IMR-90 (cell line): ENCODE measurements at regions not wholly inside any gene's neighbourhood (a gene's known extent, or its start where the extent isn't known, plus 50 kb on each side); places are given as distances from the start of the nearest gene placed in this dataset.

ENCODE experiments used
- ATAC-seq: fragments of 200-7000 bp; cut with Tn5 transposase; 2 replicates; pipeline ENCODE4 v1.9.1; 2020; ENCODE audit warnings: low read depth, mild to moderate bottlenecking, moderate library complexity
- BruUV-seq: library from RNA; stranded (reverse); fragments of 400-500 nt; replicated peaks from 2 replicates; lab custom pipeline; 2021; lab: Mats Ljungman, UMichigan
- CTCF ChIA-PET: fragments of 300-600 bp; formaldehyde crosslinking; extraction: SDS; loops from one replicate; lab custom pipeline; 2021; ENCODE audit warnings: antibody characterized with exemption; lab: Yijun Ruan, JAX
- POLR2A ChIA-PET: fragments of 300-600 bp; sonication (Branson Sonifier 250); formaldehyde crosslinking; loops from one replicate; lab custom pipeline; 2022; ENCODE audit warnings: antibody characterized with exemption; ENCODE audit not compliant: unreplicated experiment; lab: Charles Lee
- DNase-seq: peaks from one replicate; pipeline ENCODE4 v3.0.0; 2013
- H2AFZ ChIP-seq: replicated peaks from 2 replicates; pipeline ENCODE3; 2013; ENCODE audit warnings: low read length, mild to moderate bottlenecking; ENCODE audit not compliant: poor library complexity
- H2AK5ac ChIP-seq: 2 replicates; pipeline ENCODE4 v1.6.1; 2013; ENCODE audit warnings: low read depth, low read length, inconsistent platforms
- H2AK9ac ChIP-seq: replicated peaks from 2 replicates; pipeline ENCODE3; 2013; ENCODE audit warnings: mild to moderate bottlenecking, low read depth, low read length, moderate library complexity; ENCODE audit not compliant: poor library complexity
- H2BK120ac ChIP-seq: 2 replicates; pipeline ENCODE4 v1.6.1; 2013; ENCODE audit warnings: low read depth, low read length, inconsistent platforms
- H2BK15ac ChIP-seq: 3 replicates; pipeline ENCODE4 v1.6.1; 2013; ENCODE audit warnings: low read depth, low read length, inconsistent platforms
- H2BK20ac ChIP-seq: 2 replicates; pipeline ENCODE4 v1.6.1; 2013; ENCODE audit warnings: low read depth, mild to moderate bottlenecking, inconsistent platforms, low read length, moderate library complexity
- H2BK5ac ChIP-seq: 2 replicates; pipeline ENCODE4 v1.6.1; 2013; ENCODE audit warnings: mild to moderate bottlenecking, low read depth, low read length, inconsistent platforms; ENCODE audit not compliant: poor library complexity, severe bottlenecking
- H3K14ac ChIP-seq: replicated peaks from 2 replicates; pipeline ENCODE4 v1.6.1; 2013; ENCODE audit warnings: low read depth, low read length, inconsistent platforms
- H3K18ac ChIP-seq: 2 replicates; pipeline ENCODE4 v1.6.1; 2013; ENCODE audit warnings: low read depth, low read length, control low read depth
- H3K23ac ChIP-seq: 2 replicates; pipeline ENCODE4 v1.6.1; 2013; ENCODE audit warnings: low read depth, low read length, inconsistent platforms
- H3K27ac ChIP-seq: 2 replicates; pipeline ENCODE4 v1.5.1; 2013; ENCODE audit warnings: mild to moderate bottlenecking, control low read depth, low read length; ENCODE audit not compliant: insufficient read depth
- H3K27me3 ChIP-seq: 2 replicates; pipeline ENCODE4 v1.6.1; 2013; ENCODE audit warnings: low read length; ENCODE audit not compliant: control insufficient read depth, insufficient read depth
- H3K36me3 ChIP-seq: 2 replicates; pipeline ENCODE4 v1.6.1; 2013; ENCODE audit warnings: low read length, mixed read lengths; ENCODE audit not compliant: control insufficient read depth, insufficient read depth
- H3K4ac ChIP-seq: 2 replicates; pipeline ENCODE4 v1.6.1; 2013; ENCODE audit warnings: low read depth, low read length, inconsistent platforms
- H3K4me1 ChIP-seq: 2 replicates; pipeline ENCODE4 v1.6.1; 2013; ENCODE audit warnings: low read length, mixed read lengths; ENCODE audit not compliant: control insufficient read depth, insufficient read depth
- H3K4me2 ChIP-seq: 2 replicates; pipeline ENCODE4 v1.6.1; 2013; ENCODE audit warnings: low read depth, mild to moderate bottlenecking, control low read depth, low read length, moderate library complexity
- H3K4me3 ChIP-seq: 2 replicates; pipeline ENCODE4 v1.5.1; 2013; ENCODE audit warnings: low read depth, mild to moderate bottlenecking, control low read depth, low read length, moderate library complexity; ENCODE audit not compliant: insufficient read depth
- H3K56ac ChIP-seq: 2 replicates; pipeline ENCODE4 v1.6.1; 2013; ENCODE audit warnings: low read length, inconsistent platforms; ENCODE audit not compliant: insufficient read depth; ENCODE audit errors: extremely low read depth
- H3K79me1 ChIP-seq, 2 experiments: 2 replicates each; pipeline ENCODE4 v1.6.1; 2013; ENCODE audit warnings: low read length in 2 of 2, inconsistent platforms in 1 of 2, low read depth in 1 of 2
- H3K9ac ChIP-seq: 2 replicates; pipeline ENCODE4 v1.6.1; 2013; ENCODE audit warnings: low read depth, low read length, control low read depth
- H3K9me1 ChIP-seq: 2 replicates; pipeline ENCODE4 v1.6.1; 2013; ENCODE audit warnings: low read length, inconsistent platforms; ENCODE audit not compliant: insufficient read depth
- H3K9me3 ChIP-seq: 2 replicates; pipeline ENCODE4 v1.6.1; 2013; ENCODE audit warnings: low read length; ENCODE audit not compliant: control insufficient read depth, insufficient read depth
- H4K20me1 ChIP-seq: 2 replicates; pipeline ENCODE4 v1.6.1; 2013; ENCODE audit warnings: low read length, inconsistent platforms; ENCODE audit not compliant: insufficient read depth
- H4K5ac ChIP-seq: 2 replicates; pipeline ENCODE4 v1.6.1; 2013; ENCODE audit warnings: mild to moderate bottlenecking, low read depth, low read length, control low read depth
- H4K8ac ChIP-seq, 2 experiments: 2 replicates each; pipeline ENCODE4 v1.6.1; 2013; ENCODE audit warnings: low read depth in 2 of 2, low read length in 2 of 2, control low read depth in 1 of 2, inconsistent platforms in 1 of 2
- H4K91ac ChIP-seq: 2 replicates; pipeline ENCODE4 v1.6.1; 2013; ENCODE audit warnings: low read depth, low read length, inconsistent platforms; ENCODE audit not compliant: insufficient read depth
- CEBPB ChIP-seq: IDR thresholded peaks from 2 replicates; pipeline ENCODE4 v1.6.1; 2012; ENCODE audit warnings: low read depth, low read length, improper control_type of control experiment
- CTCF ChIP-seq: conservative IDR thresholded peaks from 2 replicates; pipeline ENCODE4 v1.5.1; 2012; ENCODE audit warnings: mild to moderate bottlenecking, low read depth, low read length, improper control_type of control experiment
- NFE2L2 ChIP-seq: fragments of 150-350 bp; IDR thresholded peaks from 2 replicates; pipeline ENCODE4 v1.6.1; 2016; ENCODE audit warnings: low read depth, mild to moderate bottlenecking, low read length
- WGBS, 2 experiments: methylation state at CpG; one replicate each; pipeline versions ENCODE4 v1.1.5 to v1.1.7; 2013; ENCODE audit warnings: missing lambda C conversion rate in 2 of 2; ENCODE audit not compliant: insufficient read length in 1 of 2; ENCODE audit errors: extremely low coverage in 2 of 2; 5-methylcytosine and 5-hydroxymethylcytosine counted together
- dilution Hi-C: fragments of 300-500 bp; cut with HindIII; formaldehyde crosslinking; loops from one replicate; pipeline ENCODE4 v1.14.3; 2018; ENCODE audit warnings: low sequenced_read_pairs; ENCODE audit not compliant: unreplicated experiment
- in situ Hi-C: fragments of 300-500 bp; cut with MboI; formaldehyde crosslinking; loops from 3 replicates; pipeline ENCODE4 v1.14.3; 2019; ENCODE audit warnings: low sequenced_read_pairs, inconsistent platforms, mixed read lengths
- intact Hi-C: fragments of 100-400 bp; cut with micrococcal nuclease; formaldehyde crosslinking; loops from 2 replicates; pipeline ENCODE4 v1.10.0; 2022

- WGBS, 2 experiments, result no CpG with 5 or more reads among the region's 2 CpGs
- DNase-seq (peak; percentile 28), ATAC-seq (no peak)
- no peaks in the 10 kb centered on the region for H3K9me3 ChIP-seq
- H2BK15ac ChIP-seq, result no peak overlapping the region
- H3K4ac ChIP-seq, result no peak overlapping the region
- H2AK5ac ChIP-seq, result no peak overlapping the region
- H3K27me3 ChIP-seq, result no peaks in the 10 kb centered on the region
- H3K4me3 ChIP-seq, result no peak overlapping the region
- no TSS peak for BruUV-seq
- H4K91ac ChIP-seq, result no peak overlapping the region
- no peak overlapping the region for H3K4me2 ChIP-seq
- no peak overlapping the region for H3K18ac ChIP-seq
- no peak overlapping the region for H3K56ac ChIP-seq
- H4K20me1 ChIP-seq, result no peaks in the 10 kb centered on the region
- H3K36me3 ChIP-seq, result no peaks in the 10 kb centered on the region
- no peak overlapping the region for H2AFZ ChIP-seq
- no peak overlapping the region for H2AK9ac ChIP-seq
- CTCF ChIA-PET, result no interaction called here
- no peak overlapping the region for H3K9ac ChIP-seq
- dilution Hi-C loops (no loop called here), in situ Hi-C loops (no loop called here), intact Hi-C loops (no loop called here)
- no peak overlapping the region for H3K14ac ChIP-seq
- H2BK120ac ChIP-seq, result no peak overlapping the region
- H4K5ac ChIP-seq, result no peak overlapping the region
- POLR2A ChIA-PET, result no interaction called here
- no peak overlapping the region for H4K8ac ChIP-seq
- H3K23ac ChIP-seq, result no peak overlapping the region
- H2BK5ac ChIP-seq, result no peak overlapping the region
- peaks cover 2% of the 10 kb centered on the region; the same call in 1 of the 2 replicates for H3K9me1 ChIP-seq
- H2BK20ac ChIP-seq, result no peak overlapping the region
- H3K79me1 ChIP-seq, result peaks cover 0 to 3% of the 10 kb centered on the region in 2 experiments; a peak in 1 of 4 replicates
- H3K27ac ChIP-seq, result no peak overlapping the region
- TF ChIP-seq CEBPB (peak; percentile 51; the same call in 1 of the 2 replicates), CTCF (no peak), NFE2L2 (peak; percentile 74)
- H3K4me1 ChIP-seq, result peaks cover 4% of the 10 kb centered on the region; the same call in 1 of the 2 replicates
These were observed 1034.4 kb downstream of the IGSF11 start for GRCh38 chr3:118000219-118000618.
